GM10248 (cell line): ENCODE measurements at regions not wholly inside any gene's neighbourhood (a gene's known extent, or its start where the extent isn't known, plus 50 kb on each side); places are given as distances from the start of the nearest gene placed in this dataset.

Source experiments
- CTCF ChIA-PET: fragments of 300-600 bp; sonication (Branson Sonifier 250); formaldehyde crosslinking; extraction: SDS; loops from one replicate; lab custom pipeline; 2021; ENCODE audit warnings: antibody characterized with exemption; lab: Yijun Ruan, JAX
- POLR2A ChIA-PET: fragments of 350-650 bp; sonication (Branson Sonifier 250); formaldehyde crosslinking; extraction: SDS; loops from one replicate; lab custom pipeline; 2020; ENCODE audit warnings: antibody characterized with exemption; lab: Yijun Ruan, JAX
- DNase-seq: peaks from one replicate; pipeline ENCODE4 v3.0.0; 2012; ENCODE audit errors: extremely low spot score
- CTCF ChIP-seq: IDR thresholded peaks from 2 replicates; pipeline ENCODE4 v1.5.1; 2012; ENCODE audit warnings: mild to moderate bottlenecking, low read depth; ENCODE audit errors: extremely low read depth, missing control alignments, control extremely low read depth

GRCh38 chr3:16112910-16113504, 61.5 kb upstream of the GALNT15 start:
- ChIA-PET POLR2A (no interaction called here), CTCF (interaction anchor here (1.3 kb wide), 1 partner anchor 65 kb away, joined by 3 read pairs; no protein-coding TSS in a partner anchor)
- DNase-seq = no peak
- no peak for TF ChIP-seq CTCF

GRCh38 chr3:16113704-16114103, 60.8 kb upstream of the GALNT15 start:
- ChIA-PET CTCF (interaction anchor here (1.3 kb wide), 1 partner anchor 65 kb away, joined by 3 read pairs; no protein-coding TSS in a partner anchor), POLR2A (no interaction called here)
- DNase-seq = no peak
- TF ChIP-seq CTCF = no peak

GRCh38 chr3:16114429-16114828, 60.1 kb upstream of the GALNT15 start:
- no peak for DNase-seq
- ChIA-PET CTCF (no interaction called here), POLR2A (no interaction called here)
- no peak for TF ChIP-seq CTCF

GRCh38 chr3:16114930-16115329, 59.5 kb upstream of the GALNT15 start:
- CTCF ChIA-PET = no interaction called here
- TF ChIP-seq CTCF = no peak
- no peak for DNase-seq
- POLR2A ChIA-PET = no interaction called here

- TF ChIP-seq CTCF = no peak
- POLR2A ChIA-PET = no interaction called here
Observed at GRCh38 chr3:16118396-16118795, 56.1 kb upstream of the GALNT15 start.

GRCh38 chr3:16119887-16120286, 54.6 kb upstream of the GALNT15 start:
- CTCF ChIA-PET = interaction anchor here (1.9 kb wide), 1 partner anchor 10 kb away, joined by 8 read pairs; no protein-coding TSS in a partner anchor
- no peak for TF ChIP-seq CTCF
- DNase-seq = no peak
- POLR2A ChIA-PET = no interaction called here

More at GRCh38 chr3:16118396-16118795, 56.1 kb upstream of the GALNT15 start:
- DNase-seq = no peak
- CTCF ChIA-PET = no interaction called here

GRCh38 chr3:16121391-16121790, 53.1 kb upstream of the GALNT15 start:
- ChIA-PET POLR2A (no interaction called here), CTCF (interaction anchor here (1.9 kb wide), 1 partner anchor 9 kb away, joined by 8 read pairs; no protein-coding TSS in a partner anchor)
- no peak for DNase-seq
- no peak for TF ChIP-seq CTCF
